Keratinocyte (primary cell): ENCODE measurements at regions not wholly inside any gene's neighbourhood (a gene's known extent, or its start where the extent isn't known, plus 50 kb on each side); places are given as distances from the start of the nearest gene placed in this dataset.

Experiments
- CTCF ChIP-seq, 3 experiments: IDR thresholded peaks in 1 of 3; conservative IDR thresholded peaks in 1 of 3; optimal IDR thresholded peaks in 1 of 3; 2 replicates in 2 of 3; 3 replicates in 1 of 3; pipeline versions ENCODE3 to v1.5.1; 2011; ENCODE audit warnings: low read length in 3 of 3, mild to moderate bottlenecking in 3 of 3, moderate library complexity in 2 of 3, control low read depth in 1 of 3, inconsistent platforms in 1 of 3; ENCODE audit not compliant: insufficient read depth in 2 of 3; ENCODE audit errors: extremely low read depth in 1 of 3
- EZH2 ChIP-seq: IDR thresholded peaks from one replicate; pipeline ENCODE4 v1.6.1; 2012; ENCODE audit warnings: inconsistent platforms, mild to moderate bottlenecking, low read length, moderate library complexity

- TF ChIP-seq CTCF (optimal IDR thresholded peaks at IDR 0.05 in 1 of 3, IDR thresholded peaks at IDR 0.05 in 1 of 3, conservative IDR thresholded peaks at IDR 0.05 in 1 of 3; ENCODE audit: extremely low read depth in 1 of 3, insufficient read depth in 2 of 3, low read length in 3 of 3) (no peak), EZH2 (no peak)
Measured at GRCh38 chr17:77580531-77581270, 377.8 kb upstream of the TNRC6C start.
